ENCODE measurements at regions not wholly inside any gene's neighbourhood (a gene's known extent, or its start where the extent isn't known, plus 50 kb on each side); places are given as distances from the start of the nearest gene placed in this dataset.

DNA sequence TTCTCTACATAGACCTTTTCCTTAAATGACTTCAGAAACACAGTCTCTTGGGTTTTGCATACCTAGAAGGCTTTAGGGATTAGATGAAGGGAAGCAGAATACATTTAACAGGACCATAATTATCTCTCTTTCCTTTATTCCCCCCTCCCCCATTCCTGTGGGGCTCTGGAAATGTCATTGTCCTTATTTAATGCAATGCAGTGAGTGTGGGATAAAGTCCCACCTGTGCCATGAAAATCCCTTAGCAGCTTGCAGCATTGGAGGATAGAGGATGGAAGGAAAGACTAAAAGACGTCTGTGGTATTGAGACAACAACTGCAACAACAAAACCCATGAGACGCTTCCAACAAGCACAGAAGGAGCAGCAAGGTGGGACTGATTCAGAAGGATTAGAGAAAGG, 117.8 kb upstream of the DCC start:
- Mint-ChIP-seq H3K36me3 (ENCODE audit: low read depth) (no peaks in the 10 kb centered on the region), H3K9me3 (no peaks in the 10 kb centered on the region), H3K4me1 (ENCODE audit: low read depth) (no peaks in the 10 kb centered on the region), H3K27ac (no peak overlapping the region), H3K4me3 (no peak overlapping the region), H3K27me3 (no peaks in the 10 kb centered on the region)
- ChIA-PET POLR2A (no interaction called here), CTCF (no interaction called here)
- TF ChIP-seq, protein P1, sequence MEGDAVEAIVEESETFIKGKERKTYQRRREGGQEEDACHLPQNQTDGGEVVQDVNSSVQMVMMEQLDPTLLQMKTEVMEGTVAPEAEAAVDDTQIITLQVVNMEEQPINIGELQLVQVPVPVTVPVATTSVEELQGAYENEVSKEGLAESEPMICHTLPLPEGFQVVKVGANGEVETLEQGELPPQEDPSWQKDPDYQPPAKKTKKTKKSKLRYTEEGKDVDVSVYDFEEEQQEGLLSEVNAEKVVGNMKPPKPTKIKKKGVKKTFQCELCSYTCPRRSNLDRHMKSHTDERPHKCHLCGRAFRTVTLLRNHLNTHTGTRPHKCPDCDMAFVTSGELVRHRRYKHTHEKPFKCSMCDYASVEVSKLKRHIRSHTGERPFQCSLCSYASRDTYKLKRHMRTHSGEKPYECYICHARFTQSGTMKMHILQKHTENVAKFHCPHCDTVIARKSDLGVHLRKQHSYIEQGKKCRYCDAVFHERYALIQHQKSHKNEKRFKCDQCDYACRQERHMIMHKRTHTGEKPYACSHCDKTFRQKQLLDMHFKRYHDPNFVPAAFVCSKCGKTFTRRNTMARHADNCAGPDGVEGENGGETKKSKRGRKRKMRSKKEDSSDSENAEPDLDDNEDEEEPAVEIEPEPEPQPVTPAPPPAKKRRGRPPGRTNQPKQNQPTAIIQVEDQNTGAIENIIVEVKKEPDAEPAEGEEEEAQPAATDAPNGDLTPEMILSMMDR (IDR thresholded peaks at IDR 0.05), result no peak
- no peaks in the 10 kb centered on the region for H3K4me1 ChIP-seq (ENCODE audit: insufficient read depth, low read length)
- DNase-seq (no peak), ATAC-seq (ENCODE audit: poor library complexity) (no peak)
- no peak overlapping the region for H3K4me3 ChIP-seq (ENCODE audit: low read length)
- intact Hi-C loops (cut with DNase I, micrococcal nuclease), result no loop called here
- H3K9me3 ChIP-seq (ENCODE audit: control insufficient read depth in 1 of 2, insufficient read depth in 1 of 2, low read length in 2 of 2), result no peaks in the 10 kb centered on the region
- H3K27me3 ChIP-seq (ENCODE audit: control insufficient read depth in 1 of 2, insufficient read depth in 2 of 2, low read length in 2 of 2), result no peaks in the 10 kb centered on the region
- no peak overlapping the region for H3K27ac ChIP-seq (ENCODE audit: low read depth in 1 of 2, low read length in 2 of 2)
- H3K36me3 ChIP-seq (ENCODE audit: insufficient read depth, low read length), result no peaks in the 10 kb centered on the region

DNA sequence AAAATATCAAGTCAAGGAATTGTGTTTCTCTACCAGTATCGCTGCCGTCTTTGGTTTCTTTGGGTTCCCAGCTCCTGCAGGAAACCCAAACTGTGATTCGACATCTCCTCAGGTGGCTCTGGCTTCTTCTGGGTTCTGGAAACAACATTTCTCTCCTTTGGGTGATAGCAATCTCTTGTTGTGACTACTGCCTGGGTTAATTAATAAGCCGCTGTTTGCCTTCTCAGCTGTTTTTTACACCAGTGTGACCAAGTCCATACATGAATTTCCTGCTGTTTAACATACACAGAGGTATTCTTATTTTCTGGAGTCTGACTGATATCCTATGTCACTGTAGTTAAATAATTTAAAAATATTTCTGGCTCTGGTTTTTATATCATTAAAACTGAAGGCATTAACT, 112.5 kb upstream of the DCC start:
- Histone ChIP-seq H3K4me3 (ENCODE audit: low read length) (no peak overlapping the region), H3K27ac (ENCODE audit: low read depth in 1 of 2, low read length in 2 of 2) (no peak overlapping the region)

DNA sequence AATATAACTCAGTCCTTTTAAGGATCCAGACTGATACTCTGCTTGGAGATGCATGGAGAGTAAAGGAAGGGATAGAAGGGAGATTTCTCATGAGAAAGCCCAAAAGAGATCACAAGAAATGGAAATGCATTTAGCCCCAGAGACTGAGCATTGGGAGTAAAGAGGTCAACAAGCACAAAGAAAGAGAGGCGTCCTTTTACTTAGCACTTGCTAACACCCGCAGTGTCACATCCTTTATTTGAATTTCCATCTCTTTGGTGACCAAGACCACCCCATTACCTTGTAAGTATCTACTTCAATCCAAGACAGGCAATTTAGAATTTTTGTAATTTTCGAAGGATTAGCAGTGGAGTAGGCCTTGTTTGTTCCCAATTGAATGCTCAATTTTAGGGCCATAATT, 111.8 kb upstream of the DCC start:
- no peaks in the 10 kb centered on the region for H3K4me1 Mint-ChIP-seq (ENCODE audit: low read depth)
- ChIA-PET CTCF (no interaction called here), POLR2A (no interaction called here)
- TF ChIP-seq, protein P1 (IDR thresholded peaks at IDR 0.05), result no peak
- Histone ChIP-seq H3K27me3 (ENCODE audit: control insufficient read depth in 1 of 2, insufficient read depth in 2 of 2, low read length in 2 of 2) (no peaks in the 10 kb centered on the region), H3K27ac (ENCODE audit: low read depth in 1 of 2, low read length in 2 of 2) (no peak overlapping the region), H3K4me3 (ENCODE audit: low read length) (no peak overlapping the region), H3K9me3 (ENCODE audit: control insufficient read depth in 1 of 2, insufficient read depth in 1 of 2, low read length in 2 of 2) (no peaks in the 10 kb centered on the region), H3K36me3 (ENCODE audit: insufficient read depth, low read length) (no peaks in the 10 kb centered on the region), H3K4me1 (ENCODE audit: insufficient read depth, low read length) (no peaks in the 10 kb centered on the region)
- H3K27ac Mint-ChIP-seq, result no peak overlapping the region
- no peak overlapping the region for H3K4me3 Mint-ChIP-seq
- no peaks in the 10 kb centered on the region for H3K27me3 Mint-ChIP-seq
- no peak for DNase-seq
- H3K36me3 Mint-ChIP-seq (ENCODE audit: low read depth), result no peaks in the 10 kb centered on the region
- intact Hi-C loops (cut with DNase I, micrococcal nuclease), result no loop called here
- no peak for ATAC-seq (ENCODE audit: poor library complexity)
- no peaks in the 10 kb centered on the region for H3K9me3 Mint-ChIP-seq

More for the DNA sequence above, 112.5 kb upstream of the DCC start:
- no peak overlapping the region for H3K27ac Mint-ChIP-seq
- no peaks in the 10 kb centered on the region for H3K9me3 ChIP-seq (ENCODE audit: control insufficient read depth in 1 of 2, insufficient read depth in 1 of 2, low read length in 2 of 2)
- TF ChIP-seq, protein P1 (IDR thresholded peaks at IDR 0.05), result no peak
- H3K36me3 Mint-ChIP-seq (ENCODE audit: low read depth), result no peaks in the 10 kb centered on the region
- CTCF ChIA-PET, result no interaction called here
- no peaks in the 10 kb centered on the region for H3K27me3 Mint-ChIP-seq
- no peak for DNase-seq
- H3K36me3 ChIP-seq (ENCODE audit: insufficient read depth, low read length), result no peaks in the 10 kb centered on the region
- intact Hi-C loops (cut with DNase I, micrococcal nuclease), result no loop called here
- no peaks in the 10 kb centered on the region for H3K27me3 ChIP-seq (ENCODE audit: control insufficient read depth in 1 of 2, insufficient read depth in 2 of 2, low read length in 2 of 2)
- H3K4me1 Mint-ChIP-seq (ENCODE audit: low read depth), result no peaks in the 10 kb centered on the region
- no peak overlapping the region for H3K4me3 Mint-ChIP-seq
- POLR2A ChIA-PET, result no interaction called here
- no peak for ATAC-seq (ENCODE audit: poor library complexity)
- H3K9me3 Mint-ChIP-seq, result no peaks in the 10 kb centered on the region
- no peaks in the 10 kb centered on the region for H3K4me1 ChIP-seq (ENCODE audit: insufficient read depth, low read length)

Measured in CD4-positive, alpha-beta T cell (primary cell).